ENCODE measurements at regions not wholly inside any gene's neighbourhood (a gene's known extent, or its start where the extent isn't known, plus 50 kb on each side); places are given as distances from the start of the nearest gene placed in this dataset.

DNA sequence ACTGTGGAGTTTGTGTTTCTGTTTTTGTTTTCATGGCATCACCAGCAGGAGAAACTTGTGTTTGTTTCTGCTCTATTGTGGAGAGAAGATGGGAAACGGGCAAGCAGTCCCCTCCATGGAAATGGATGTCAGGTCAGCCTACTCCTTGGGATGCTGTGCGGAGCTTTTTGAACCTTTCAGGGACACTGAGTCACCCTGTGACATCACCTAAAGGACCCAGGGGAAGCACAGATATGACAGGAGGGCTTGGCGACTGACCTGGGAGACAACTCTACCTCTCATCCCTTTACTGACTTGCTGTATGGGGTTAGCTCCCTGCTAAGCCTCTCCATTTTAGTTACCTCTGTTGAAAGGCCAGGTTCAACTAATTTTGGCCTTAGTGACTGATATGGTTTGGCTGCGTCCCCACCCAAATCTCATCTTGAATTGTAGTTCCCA is 706.9 kb upstream of the TMEM132C start:
- TF ChIP-seq, protein P1, sequence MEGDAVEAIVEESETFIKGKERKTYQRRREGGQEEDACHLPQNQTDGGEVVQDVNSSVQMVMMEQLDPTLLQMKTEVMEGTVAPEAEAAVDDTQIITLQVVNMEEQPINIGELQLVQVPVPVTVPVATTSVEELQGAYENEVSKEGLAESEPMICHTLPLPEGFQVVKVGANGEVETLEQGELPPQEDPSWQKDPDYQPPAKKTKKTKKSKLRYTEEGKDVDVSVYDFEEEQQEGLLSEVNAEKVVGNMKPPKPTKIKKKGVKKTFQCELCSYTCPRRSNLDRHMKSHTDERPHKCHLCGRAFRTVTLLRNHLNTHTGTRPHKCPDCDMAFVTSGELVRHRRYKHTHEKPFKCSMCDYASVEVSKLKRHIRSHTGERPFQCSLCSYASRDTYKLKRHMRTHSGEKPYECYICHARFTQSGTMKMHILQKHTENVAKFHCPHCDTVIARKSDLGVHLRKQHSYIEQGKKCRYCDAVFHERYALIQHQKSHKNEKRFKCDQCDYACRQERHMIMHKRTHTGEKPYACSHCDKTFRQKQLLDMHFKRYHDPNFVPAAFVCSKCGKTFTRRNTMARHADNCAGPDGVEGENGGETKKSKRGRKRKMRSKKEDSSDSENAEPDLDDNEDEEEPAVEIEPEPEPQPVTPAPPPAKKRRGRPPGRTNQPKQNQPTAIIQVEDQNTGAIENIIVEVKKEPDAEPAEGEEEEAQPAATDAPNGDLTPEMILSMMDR (IDR thresholded peaks at IDR 0.05; ENCODE audit: low read depth, low read length) = no peak
- TF ChIP-seq POLR2A (IDR thresholded peaks at IDR 0.05; ENCODE audit: extremely low read depth, insufficient read length) = no peak
- TF ChIP-seq, protein P2, sequence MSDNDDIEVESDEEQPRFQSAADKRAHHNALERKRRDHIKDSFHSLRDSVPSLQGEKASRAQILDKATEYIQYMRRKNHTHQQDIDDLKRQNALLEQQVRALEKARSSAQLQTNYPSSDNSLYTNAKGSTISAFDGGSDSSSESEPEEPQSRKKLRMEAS (IDR thresholded peaks at IDR 0.05; ENCODE audit: low read depth, low read length) = no peak
- TF ChIP-seq MYC (IDR thresholded peaks at IDR 0.05; ENCODE audit: low read depth, low read length) = no peak
